Lower lobe of right lung (tissue), 2 donors: ENCODE measurements at regions not wholly inside any gene's neighbourhood (a gene's known extent, or its start where the extent isn't known, plus 50 kb on each side); places are given as distances from the start of the nearest gene placed in this dataset.

Experiments
- ATAC-seq, 2 donors: fragments of 200-7000 bp; cut with Tn5 transposase; one replicate each; pipeline ENCODE4 v1.9.1; 2020 to 2022; ENCODE audit warnings: mild to moderate bottlenecking in 2 of 2, moderate library complexity in 2 of 2
- DNase-seq: peaks from one replicate; pipeline ENCODE4 v3.0.0-alpha.2; 2020
- H3K27ac ChIP-seq: fragments of 200-600 bp; one replicate; pipeline ENCODE4 v1.8.0; 2022
- H3K27me3 ChIP-seq: fragments of 200-600 bp; one replicate; pipeline ENCODE4 v1.8.0; 2022; ENCODE audit warnings: low read depth
- H3K36me3 ChIP-seq: fragments of 200-600 bp; one replicate; pipeline ENCODE4 v1.8.0; 2022; ENCODE audit warnings: mild to moderate bottlenecking
- H3K4me1 ChIP-seq: fragments of 200-600 bp; one replicate; pipeline ENCODE4 v1.8.0; 2022
- H3K4me3 ChIP-seq: fragments of 200-600 bp; one replicate; pipeline ENCODE4 v1.8.0; 2022; ENCODE audit warnings: mild to moderate bottlenecking
- H3K9me3 ChIP-seq: fragments of 200-600 bp; one replicate; pipeline ENCODE4 v1.8.0; 2022
- CTCF ChIP-seq: fragments of 200-600 bp; IDR thresholded peaks from one replicate; pipeline ENCODE4 v1.8.0; 2022; ENCODE audit warnings: antibody characterized with exemption, mild to moderate bottlenecking
- intact Hi-C: fragments of 100-400 bp; cut with DNase I; formaldehyde crosslinking; loops from one replicate; pipeline ENCODE4 v1.11.0; 2022
- donor health status: DM: no; HTN: yes; CAD: no; lungs with severe emphysema.

GRCh38 chr5:143550986-143551630, 147.6 kb upstream of the NR3C1 start:
- Histone ChIP-seq H3K4me1 (peaks cover 13% of the 10 kb centered on the region), H3K4me3 (no peak overlapping the region), H3K27ac (no peak overlapping the region), H3K36me3 (no peaks in the 10 kb centered on the region), H3K27me3 (no peaks in the 10 kb centered on the region), H3K9me3 (no peaks in the 10 kb centered on the region)
- DNase-seq, result no peak
- no peak for TF ChIP-seq CTCF
- intact Hi-C loops, result no loop called here
- no peak for ATAC-seq

GRCh38 chr5:143547342-143547741, 143.9 kb upstream of the NR3C1 start:
- no peak overlapping the region for H3K27ac ChIP-seq
- intact Hi-C loops, result no loop called here
- H3K4me3 ChIP-seq, result no peak overlapping the region
- DNase-seq (no peak), ATAC-seq (no peak)
- no peaks in the 10 kb centered on the region for H3K4me1 ChIP-seq
- TF ChIP-seq CTCF, result no peak
- H3K27me3 ChIP-seq, result no peaks in the 10 kb centered on the region
- no peaks in the 10 kb centered on the region for H3K9me3 ChIP-seq
- no peaks in the 10 kb centered on the region for H3K36me3 ChIP-seq

DNA sequence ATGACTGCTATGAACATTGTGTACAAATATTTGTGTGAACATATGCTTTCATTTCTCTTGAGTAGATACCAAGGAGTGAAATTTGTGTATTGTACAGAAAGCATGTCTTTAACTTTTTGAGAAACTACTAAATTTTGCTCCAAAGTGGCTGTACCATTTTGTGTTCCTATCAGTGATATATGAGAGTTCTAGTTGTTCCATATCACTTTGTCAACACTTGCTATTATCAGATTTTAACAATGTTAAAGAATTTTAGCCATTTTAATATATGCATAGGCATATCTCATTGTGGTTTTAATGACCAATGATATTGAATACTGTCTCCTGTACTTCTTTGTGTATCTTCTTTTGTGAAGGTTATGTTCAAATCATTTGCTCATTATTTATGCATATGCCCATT, 142.9 kb upstream of the NR3C1 start:
- intact Hi-C loops, result no loop called here
- H3K27me3 ChIP-seq, result no peaks in the 10 kb centered on the region
- ATAC-seq (no peak), DNase-seq (no peak)
- TF ChIP-seq CTCF, result no peak
- H3K27ac ChIP-seq, result no peak overlapping the region
- no peaks in the 10 kb centered on the region for H3K9me3 ChIP-seq
- no peaks in the 10 kb centered on the region for H3K36me3 ChIP-seq
- H3K4me1 ChIP-seq, result no peaks in the 10 kb centered on the region
- no peak overlapping the region for H3K4me3 ChIP-seq

- no peaks in the 10 kb centered on the region for H3K9me3 ChIP-seq
- H3K27me3 ChIP-seq, result no peaks in the 10 kb centered on the region
- DNase-seq (no peak), ATAC-seq (no peak)
- no peaks in the 10 kb centered on the region for H3K4me1 ChIP-seq
- intact Hi-C loops, result no loop called here
- no peaks in the 10 kb centered on the region for H3K36me3 ChIP-seq
- TF ChIP-seq CTCF, result no peak
- H3K27ac ChIP-seq, result no peak overlapping the region
- no peak overlapping the region for H3K4me3 ChIP-seq
Observed at GRCh38 chr5:143544606-143545005, 141.1 kb upstream of the NR3C1 start.

DNA sequence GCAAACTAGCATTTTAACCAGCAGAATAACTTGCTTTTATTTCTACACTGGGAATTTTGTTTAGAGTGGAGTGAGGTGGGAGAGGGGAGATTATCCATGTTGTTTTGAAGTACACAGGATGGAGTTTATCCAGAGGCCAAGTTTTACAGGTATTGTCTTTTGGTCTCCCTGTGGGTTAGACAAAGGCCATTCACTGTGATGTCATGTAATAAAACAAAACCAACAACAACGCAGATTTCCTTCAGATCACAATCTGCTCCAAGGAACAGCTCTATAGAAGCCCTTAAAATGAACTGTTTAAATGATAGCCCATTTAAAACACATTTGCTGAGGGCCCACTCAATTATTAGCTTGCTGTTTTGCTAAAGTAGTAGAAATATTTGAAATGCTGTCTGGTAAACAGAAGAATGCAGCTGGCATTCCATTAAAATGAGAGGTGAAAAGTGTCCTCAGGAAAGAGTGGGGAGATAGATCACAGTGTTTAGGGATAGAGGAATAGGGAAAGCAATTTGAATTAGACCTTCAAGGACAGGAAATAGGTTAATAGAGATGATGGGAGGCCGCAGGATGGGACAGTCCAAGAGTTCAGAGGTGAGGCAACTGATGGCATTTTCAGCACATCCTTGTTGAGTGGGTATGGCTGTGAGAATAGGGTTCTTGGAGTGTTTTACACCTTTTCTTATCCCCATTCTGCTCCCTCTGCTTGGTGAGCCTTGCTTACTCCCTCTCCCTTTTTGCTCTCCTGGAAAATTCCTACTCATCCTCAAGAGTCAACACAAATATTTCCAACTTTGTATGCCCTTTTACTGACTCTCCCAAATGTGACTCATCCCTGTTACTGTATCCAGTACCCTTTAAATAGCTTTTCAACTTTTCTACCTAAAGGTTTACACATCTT, 140.1 kb upstream of the NR3C1 start:
- no peak for TF ChIP-seq CTCF
- no peaks in the 10 kb centered on the region for H3K9me3 ChIP-seq
- no peaks in the 10 kb centered on the region for H3K36me3 ChIP-seq
- no peak for ATAC-seq
- no peaks in the 10 kb centered on the region for H3K27me3 ChIP-seq
- H3K4me1 ChIP-seq, result no peaks in the 10 kb centered on the region
- H3K4me3 ChIP-seq, result no peak overlapping the region
- no peak for DNase-seq
- intact Hi-C loops, result no loop called here
- H3K27ac ChIP-seq, result no peak overlapping the region
